ENCODE measurements at regions not wholly inside any gene's neighbourhood (a gene's known extent, or its start where the extent isn't known, plus 50 kb on each side); places are given as distances from the start of the nearest gene placed in this dataset.
A peak's percentile ranks its signal among the peaks of the same experiment; 100 is the strongest.
"Not testable (repeated sequence)": the region's sequence is repeated elsewhere in the genome, so short reads cannot be mapped to it uniquely, and the experiment has no call there.

- in situ Hi-C loops (cut with HindIII; ENCODE audit: low pct_unique_long_range_greater_than_20kb, low sequenced_read_pairs): no loop called here
- DNase-seq (ENCODE audit: low read depth in 1 of 2, low spot score in 1 of 2): no peak
These were observed 73.0 kb downstream of the GADD45G start for GRCh38 chr9:89677702-89678395.

GRCh38 chr9:89678396-89679015 lies 73.7 kb downstream of the GADD45G start:
- TF ChIP-seq JUND (IDR thresholded peaks at IDR 0.05; ENCODE audit: low read depth): no peak
- in situ Hi-C loops (cut with HindIII; ENCODE audit: low pct_unique_long_range_greater_than_20kb, low sequenced_read_pairs): no loop called here
- DNase-seq (ENCODE audit: low read depth in 1 of 2, low spot score in 1 of 2): no peak

More at GRCh38 chr9:89677702-89678395, 73.0 kb downstream of the GADD45G start:
- no peak for TF ChIP-seq JUND (IDR thresholded peaks at IDR 0.05; ENCODE audit: low read depth)

GRCh38 chr9:89679016-89679415 lies 74.2 kb downstream of the GADD45G start:
- TF ChIP-seq JUND (IDR thresholded peaks at IDR 0.05; ENCODE audit: low read depth): no peak
- DNase-seq (ENCODE audit: low read depth in 1 of 2, low spot score in 1 of 2): no peak
- in situ Hi-C loops (cut with HindIII; ENCODE audit: low pct_unique_long_range_greater_than_20kb, low sequenced_read_pairs): no loop called here

- no peak for TF ChIP-seq JUND (IDR thresholded peaks at IDR 0.05; ENCODE audit: low read depth)
- in situ Hi-C loops (cut with HindIII; ENCODE audit: low pct_unique_long_range_greater_than_20kb, low sequenced_read_pairs): no loop called here
These were observed 74.8 kb downstream of the GADD45G start for GRCh38 chr9:89679581-89679980.

GRCh38 chr9:89680547-89681467 lies 76.0 kb downstream of the GADD45G start:
- no peak for TF ChIP-seq JUND (IDR thresholded peaks at IDR 0.05; ENCODE audit: low read depth)

More at GRCh38 chr9:89679581-89679980, 74.8 kb downstream of the GADD45G start:
- DNase-seq (ENCODE audit: low read depth in 1 of 2, low spot score in 1 of 2): no peak

GRCh38 chr9:89681468-89681859 lies 76.7 kb downstream of the GADD45G start:
- in situ Hi-C loops (cut with HindIII; ENCODE audit: low pct_unique_long_range_greater_than_20kb, low sequenced_read_pairs): not testable (repeated sequence)

More at GRCh38 chr9:89680547-89681467, 76.0 kb downstream of the GADD45G start:
- in situ Hi-C loops (cut with HindIII; ENCODE audit: low pct_unique_long_range_greater_than_20kb, low sequenced_read_pairs): no loop called here
- DNase-seq (ENCODE audit: low read depth in 1 of 2, low spot score in 1 of 2): no peak

GRCh38 chr9:89683626-89684025 lies 78.8 kb downstream of the GADD45G start:
- DNase-seq (ENCODE audit: low read depth in 1 of 2, low spot score in 1 of 2): no peak
- in situ Hi-C loops (cut with HindIII; ENCODE audit: low pct_unique_long_range_greater_than_20kb, low sequenced_read_pairs): no loop called here

More at GRCh38 chr9:89681468-89681859, 76.7 kb downstream of the GADD45G start:
- DNase-seq (ENCODE audit: low read depth in 1 of 2, low spot score in 1 of 2): not testable (repeated sequence)

GRCh38 chr9:89684218-89684617 lies 79.4 kb downstream of the GADD45G start:
- DNase-seq (ENCODE audit: low read depth in 1 of 2, low spot score in 1 of 2): no peak
- no peak for TF ChIP-seq JUND (IDR thresholded peaks at IDR 0.05; ENCODE audit: low read depth)
- in situ Hi-C loops (cut with HindIII; ENCODE audit: low pct_unique_long_range_greater_than_20kb, low sequenced_read_pairs): no loop called here

More at GRCh38 chr9:89683626-89684025, 78.8 kb downstream of the GADD45G start:
- TF ChIP-seq JUND (IDR thresholded peaks at IDR 0.05; ENCODE audit: low read depth): no peak

- no peak for DNase-seq (ENCODE audit: low read depth in 1 of 2, low spot score in 1 of 2)
- no peak for TF ChIP-seq JUND (IDR thresholded peaks at IDR 0.05; ENCODE audit: low read depth)
- in situ Hi-C loops (cut with HindIII; ENCODE audit: low pct_unique_long_range_greater_than_20kb, low sequenced_read_pairs): no loop called here
These were observed 80.3 kb downstream of the GADD45G start for GRCh38 chr9:89684912-89685636.

- in situ Hi-C loops (cut with HindIII; ENCODE audit: low pct_unique_long_range_greater_than_20kb, low sequenced_read_pairs): no loop called here
- no peak for DNase-seq (ENCODE audit: low read depth in 1 of 2, low spot score in 1 of 2)
- no peak for TF ChIP-seq JUND (IDR thresholded peaks at IDR 0.05; ENCODE audit: low read depth)
These were observed 80.9 kb downstream of the GADD45G start for GRCh38 chr9:89685698-89686097.

GRCh38 chr9:89686126-89686525 lies 81.3 kb downstream of the GADD45G start:
- no peak for TF ChIP-seq JUND (IDR thresholded peaks at IDR 0.05; ENCODE audit: low read depth)
- DNase-seq (ENCODE audit: low read depth in 1 of 2, low spot score in 1 of 2): peak in 1 of 2 experiments; percentile 72
- in situ Hi-C loops (cut with HindIII; ENCODE audit: low pct_unique_long_range_greater_than_20kb, low sequenced_read_pairs): no loop called here

GRCh38 chr9:89686621-89687020 lies 81.8 kb downstream of the GADD45G start:
- TF ChIP-seq JUND (IDR thresholded peaks at IDR 0.05; ENCODE audit: low read depth): no peak
- no peak for DNase-seq (ENCODE audit: low read depth in 1 of 2, low spot score in 1 of 2)
- in situ Hi-C loops (cut with HindIII; ENCODE audit: low pct_unique_long_range_greater_than_20kb, low sequenced_read_pairs): no loop called here
